ENCODE measurements at regions not wholly inside any gene's neighbourhood (a gene's known extent, or its start where the extent isn't known, plus 50 kb on each side); places are given as distances from the start of the nearest gene placed in this dataset.
A peak's percentile ranks its signal among the peaks of the same experiment; 100 is the strongest.
"Not testable (repeated sequence)": the region's sequence is repeated elsewhere in the genome, so short reads cannot be mapped to it uniquely, and the experiment has no call there.

DNA sequence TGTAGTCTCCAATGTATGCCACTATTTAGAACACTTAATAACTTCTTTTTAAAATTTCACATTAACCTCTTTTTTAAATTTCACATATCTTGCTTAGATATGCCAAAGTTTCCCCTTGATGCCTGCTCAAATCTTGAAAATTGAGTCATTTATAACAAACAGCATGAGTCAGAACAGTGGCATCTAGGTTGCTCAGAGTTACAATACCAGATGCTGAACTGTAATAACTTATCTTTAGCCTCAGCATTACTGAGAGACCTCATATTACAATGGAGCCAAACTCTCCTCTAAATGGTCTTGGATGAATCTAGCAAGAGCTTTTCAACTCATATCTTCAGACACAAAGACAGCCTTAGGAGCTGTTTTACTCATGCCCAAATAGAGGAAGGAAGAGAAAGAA is 439.3 kb upstream of the ARPP21 start:
- no peak for DNase-seq

DNA sequence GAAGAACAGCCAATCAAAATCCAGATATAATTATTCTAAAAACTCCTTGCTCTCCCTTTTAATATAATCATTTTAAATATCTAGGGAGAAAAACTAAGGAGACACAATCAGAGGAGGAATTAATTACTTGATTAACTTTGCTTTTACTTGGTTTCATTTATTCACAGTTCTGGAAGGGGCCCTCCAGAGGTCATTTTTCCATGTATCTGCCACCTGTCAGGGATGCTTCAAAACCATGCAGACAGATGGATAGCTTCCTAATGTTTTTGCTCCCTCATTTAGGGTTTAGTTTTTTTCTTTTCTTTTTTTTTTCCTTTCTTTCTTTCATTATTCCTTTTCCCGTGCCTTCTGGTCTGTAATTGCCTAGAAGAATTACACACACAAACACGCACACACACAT is 438.1 kb upstream of the ARPP21 start:
- DNase-seq = no peak

- DNase-seq = no peak
Measured at GRCh38 chr3:35215525-35216500, 423.5 kb upstream of the ARPP21 start.

DNA sequence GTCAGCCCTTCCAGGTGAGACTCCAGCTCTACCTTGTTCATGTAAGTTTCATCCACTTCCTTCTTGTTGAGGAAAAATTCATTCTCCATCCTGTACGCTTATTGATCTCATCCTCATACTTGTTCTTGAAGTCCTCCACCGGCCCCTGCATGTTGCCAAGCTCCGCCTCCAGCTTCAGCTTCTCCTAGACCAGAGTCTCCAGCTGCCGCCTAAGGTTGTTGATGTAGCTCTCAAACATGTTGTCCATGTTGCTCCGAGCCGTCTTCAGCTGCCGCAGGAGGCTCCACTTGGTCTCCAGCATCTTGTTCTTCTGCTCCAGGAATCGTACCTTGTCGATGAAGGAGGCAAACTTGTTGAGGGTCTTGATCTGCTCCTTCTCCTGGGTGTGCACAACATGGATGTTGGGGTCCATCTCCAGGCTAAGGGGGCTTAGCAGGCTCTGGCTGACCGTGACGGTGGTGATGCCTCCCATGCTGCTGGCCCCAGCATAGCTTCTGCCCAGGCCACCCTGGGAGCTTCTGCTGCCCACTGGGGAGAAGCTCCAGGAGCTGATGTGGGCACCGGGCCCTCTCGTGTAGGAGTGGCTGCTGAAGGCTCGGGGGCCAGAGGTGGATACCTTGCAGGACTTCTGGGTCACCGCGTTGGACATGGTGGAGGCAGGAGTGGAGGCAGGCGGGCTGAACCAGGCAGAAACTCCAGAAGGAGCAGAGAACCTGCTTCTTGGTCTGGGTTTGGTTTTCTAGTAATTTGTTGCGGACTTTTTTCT is 422.6 kb upstream of the ARPP21 start:
- DNase-seq = no peak

- DNase-seq = no peak
Measured at GRCh38 chr3:35223632-35224394, 415.5 kb upstream of the ARPP21 start.

- DNase-seq = no peak
Measured at GRCh38 chr3:35224565-35225295, 414.6 kb upstream of the ARPP21 start.

- no peak for DNase-seq
Measured at GRCh38 chr3:35241236-35241635, 398.1 kb upstream of the ARPP21 start.

- DNase-seq = peak; percentile 8
Measured at GRCh38 chr3:35254917-35255316, 384.4 kb upstream of the ARPP21 start.

GRCh38 chr3:35257641-35258040 is 381.7 kb upstream of the ARPP21 start:
- no peak for DNase-seq

GRCh38 chr3:35262406-35262805 is 376.9 kb upstream of the ARPP21 start:
- DNase-seq = peak; percentile 56

DNA sequence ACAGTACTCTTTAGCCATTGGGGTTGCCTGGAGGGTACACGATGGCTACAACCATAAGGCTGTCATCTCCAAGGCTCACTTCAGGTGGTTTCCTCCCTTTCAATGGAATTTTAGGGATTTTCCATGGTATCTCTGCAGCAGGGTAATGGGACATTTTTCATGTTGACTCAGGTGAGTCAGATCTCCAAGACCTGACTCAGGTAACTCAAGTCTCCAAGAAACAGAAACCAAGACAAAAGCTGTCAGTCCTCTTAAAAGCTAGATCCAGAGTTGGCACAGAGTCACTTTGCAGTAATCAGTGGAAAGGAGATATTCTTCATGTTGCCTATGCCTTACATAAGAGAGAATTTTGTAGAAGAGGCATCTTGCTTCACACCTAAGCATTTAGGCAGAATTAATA is 375.8 kb upstream of the ARPP21 start:
- no peak for DNase-seq

DNA sequence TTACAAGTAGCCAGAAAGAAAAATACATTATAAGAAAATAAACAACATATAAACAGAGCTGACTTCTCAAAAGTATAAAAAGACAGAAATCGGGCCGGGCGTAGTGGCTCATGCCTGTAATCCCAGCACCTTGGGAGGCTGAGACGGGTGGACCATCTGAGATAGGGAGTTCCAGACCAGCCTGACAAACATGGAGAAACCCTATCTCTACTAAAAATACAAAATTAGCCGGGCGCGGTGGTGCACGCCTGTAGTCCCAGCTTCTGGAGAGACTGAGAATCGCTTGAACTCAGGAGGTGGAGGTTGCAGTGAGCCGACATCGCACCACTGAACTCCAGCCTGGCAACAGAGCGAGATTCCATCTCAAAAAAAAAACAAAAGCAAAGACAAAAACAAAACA is 373.3 kb upstream of the ARPP21 start:
- DNase-seq = not testable (repeated sequence)

DNA sequence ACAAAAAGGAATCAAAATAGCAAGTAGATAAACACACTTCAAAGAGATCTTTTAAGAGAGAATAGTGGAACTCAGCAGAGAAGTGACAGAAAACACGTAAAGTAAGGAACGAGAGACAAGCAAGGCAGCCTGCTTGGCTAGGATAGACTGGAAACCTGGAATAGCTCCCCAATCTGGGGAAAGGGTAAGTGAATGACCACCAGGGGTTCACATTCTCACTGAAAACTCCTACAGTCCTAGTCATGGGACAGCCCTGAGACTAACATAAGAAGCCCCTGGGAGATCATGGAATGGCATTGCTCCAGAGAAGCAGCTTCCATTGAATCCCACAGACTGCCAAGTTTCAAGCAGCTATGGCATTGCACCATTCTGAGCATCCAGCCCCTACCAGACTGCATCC is 363.6 kb upstream of the ARPP21 start:
- DNase-seq = no peak

GRCh38 chr3:35276568-35276967 is 362.8 kb upstream of the ARPP21 start:
- DNase-seq = no peak

DNA sequence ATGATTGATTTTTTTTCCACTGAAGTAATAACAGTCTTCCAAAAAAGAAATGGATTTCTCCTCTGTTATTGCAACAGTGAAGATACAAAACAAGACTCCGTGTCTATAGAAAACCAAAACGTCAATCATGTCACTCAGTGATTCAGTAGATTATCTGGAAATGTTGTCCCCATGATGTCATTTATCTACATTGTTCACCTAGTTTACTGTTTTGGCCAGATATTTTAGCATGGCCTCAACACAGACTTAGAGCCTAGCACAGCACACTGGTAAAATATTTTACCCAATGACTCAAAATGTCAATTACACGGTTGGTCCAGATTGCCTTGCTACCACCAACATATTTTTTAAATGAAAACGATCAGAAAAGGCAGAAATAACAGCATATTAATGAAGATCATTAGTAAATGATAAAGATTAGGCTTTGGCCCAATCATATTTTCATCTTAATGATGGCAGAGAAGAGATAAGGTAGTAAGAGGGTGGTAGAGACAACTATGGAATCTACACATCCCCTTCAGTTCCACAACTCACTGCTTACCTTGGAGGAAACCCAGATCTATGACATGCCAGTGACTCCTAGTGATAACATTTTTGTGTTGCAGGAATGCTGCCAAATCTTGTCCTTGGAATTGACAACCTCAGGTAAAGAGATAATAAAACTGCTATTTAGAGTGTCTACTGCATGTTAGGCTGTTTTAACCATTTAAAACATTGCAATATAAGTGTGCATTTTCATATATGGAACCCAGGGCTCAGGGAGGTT is 347.7 kb upstream of the ARPP21 start:
- no peak for DNase-seq

DNA sequence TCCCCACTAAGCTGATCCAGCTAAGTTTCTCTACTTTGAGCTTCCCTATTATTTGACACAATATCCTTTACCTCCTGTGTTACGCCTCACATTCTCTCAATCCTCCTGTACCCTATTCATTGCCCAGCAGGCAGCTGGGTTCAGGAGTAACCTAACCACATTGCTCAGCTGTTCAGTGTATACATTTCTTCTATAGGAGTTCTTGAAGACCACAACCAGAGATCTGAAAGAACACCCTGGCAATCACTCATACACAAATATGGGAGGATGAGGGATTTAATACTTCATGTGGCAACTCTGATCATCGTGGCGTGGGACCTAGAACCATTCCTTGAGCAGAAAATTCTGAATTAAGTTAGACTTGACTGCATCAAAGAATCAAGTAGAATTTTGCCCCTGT is 346.8 kb upstream of the ARPP21 start:
- no peak for DNase-seq

- DNase-seq = no peak
Measured at GRCh38 chr3:35295906-35296305, 343.4 kb upstream of the ARPP21 start.

DNA sequence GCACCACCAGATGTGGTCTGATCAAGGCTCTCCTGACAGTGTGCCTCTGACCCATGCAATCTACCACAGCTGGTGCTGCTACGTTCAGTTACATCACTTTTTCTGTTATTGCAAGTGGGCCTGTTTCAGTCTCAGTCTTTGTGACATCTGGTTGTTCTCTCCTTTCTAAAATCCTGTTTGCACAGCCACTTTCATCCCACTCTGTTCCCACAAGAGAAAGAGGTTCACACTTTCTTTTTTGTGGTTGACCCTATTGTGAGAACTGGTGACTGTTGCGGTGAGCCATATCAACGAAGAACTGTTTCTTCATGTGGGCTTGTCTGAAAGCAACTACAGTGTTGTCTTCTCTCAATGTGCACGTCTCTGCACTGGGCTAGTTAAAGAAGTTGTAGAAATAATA is 342.8 kb upstream of the ARPP21 start:
- no peak for DNase-seq

DNA sequence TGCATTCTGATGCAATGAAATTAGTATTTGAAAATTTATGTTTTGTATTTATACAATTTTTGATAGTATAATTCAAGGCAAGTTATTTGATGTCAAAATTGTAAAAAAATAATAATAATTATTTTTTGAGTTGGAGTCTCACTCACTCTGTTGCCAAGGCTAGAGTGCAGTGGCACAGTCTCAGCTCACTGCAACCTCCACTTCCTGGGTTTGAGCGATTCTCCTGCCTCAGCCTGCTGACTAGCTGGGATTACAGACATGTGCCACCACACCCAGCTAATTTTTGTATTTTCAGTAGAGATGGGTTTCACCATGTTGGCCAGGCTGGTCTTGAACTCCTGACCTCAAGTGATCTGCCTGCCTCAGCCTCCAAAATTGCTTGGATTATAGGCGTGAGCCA is 342.4 kb upstream of the ARPP21 start:
- DNase-seq = not testable (repeated sequence)

GRCh38 chr3:35305406-35305805 is 333.9 kb upstream of the ARPP21 start:
- no peak for DNase-seq

- DNase-seq = no peak
Measured at GRCh38 chr3:35307296-35307695, 332.0 kb upstream of the ARPP21 start.

Measured in hindlimb muscle (tissue), 1 donor.